ENCODE measurements at regions not wholly inside any gene's neighbourhood (a gene's known extent, or its start where the extent isn't known, plus 50 kb on each side); places are given as distances from the start of the nearest gene placed in this dataset.
"Not testable (repeated sequence)": the region's sequence is repeated elsewhere in the genome, so short reads cannot be mapped to it uniquely, and the experiment has no call there.

GRCh38 chr6:67878216-67878615, 756.9 kb upstream of the ADGRB3 start:
- H3K27me3 Mint-ChIP-seq; H3K4me3 Mint-ChIP-seq; H3K4me1 Mint-ChIP-seq (ENCODE audit: low read depth); H3K9me3 Mint-ChIP-seq; H3K27ac Mint-ChIP-seq; intact Hi-C loops (cut with micrococcal nuclease); H3K36me3 Mint-ChIP-seq (ENCODE audit: low read depth): not testable (repeated sequence)

GRCh38 chr6:67877288-67877687, 757.8 kb upstream of the ADGRB3 start:
- no peaks in the 10 kb centered on the region for H3K36me3 Mint-ChIP-seq (ENCODE audit: low read depth)
- H3K4me1 Mint-ChIP-seq (ENCODE audit: low read depth), result no peaks in the 10 kb centered on the region
- H3K9me3 Mint-ChIP-seq, result no peaks in the 10 kb centered on the region
- no peak overlapping the region for H3K4me3 Mint-ChIP-seq
- intact Hi-C loops (cut with micrococcal nuclease), result no loop called here
- no peak overlapping the region for H3K27ac Mint-ChIP-seq
- H3K27me3 Mint-ChIP-seq, result no peaks in the 10 kb centered on the region

- H3K27ac Mint-ChIP-seq, result no peak overlapping the region
- H3K36me3 Mint-ChIP-seq (ENCODE audit: low read depth), result no peaks in the 10 kb centered on the region
- H3K4me3 Mint-ChIP-seq, result no peak overlapping the region
- intact Hi-C loops (cut with micrococcal nuclease), result no loop called here
- H3K9me3 Mint-ChIP-seq, result no peaks in the 10 kb centered on the region
- no peaks in the 10 kb centered on the region for H3K4me1 Mint-ChIP-seq (ENCODE audit: low read depth)
- H3K27me3 Mint-ChIP-seq, result no peaks in the 10 kb centered on the region
Observed at GRCh38 chr6:67875877-67876383, 759.2 kb upstream of the ADGRB3 start.

GRCh38 chr6:67870321-67870720, 764.8 kb upstream of the ADGRB3 start:
- no peaks in the 10 kb centered on the region for H3K9me3 Mint-ChIP-seq

GRCh38 chr6:67863346-67863745, 771.7 kb upstream of the ADGRB3 start:
- H3K27me3 Mint-ChIP-seq, result no peaks in the 10 kb centered on the region
- no peaks in the 10 kb centered on the region for H3K36me3 Mint-ChIP-seq (ENCODE audit: low read depth)
- H3K27ac Mint-ChIP-seq, result no peak overlapping the region
- no peaks in the 10 kb centered on the region for H3K4me1 Mint-ChIP-seq (ENCODE audit: low read depth)
- H3K9me3 Mint-ChIP-seq, result peaks cover 28% of the 10 kb centered on the region
- no peak overlapping the region for H3K4me3 Mint-ChIP-seq
- intact Hi-C loops (cut with micrococcal nuclease), result no loop called here

More at GRCh38 chr6:67870321-67870720, 764.8 kb upstream of the ADGRB3 start:
- H3K27me3 Mint-ChIP-seq, result no peaks in the 10 kb centered on the region
- H3K27ac Mint-ChIP-seq, result no peak overlapping the region
- no peaks in the 10 kb centered on the region for H3K4me1 Mint-ChIP-seq (ENCODE audit: low read depth)
- intact Hi-C loops (cut with micrococcal nuclease), result no loop called here
- H3K4me3 Mint-ChIP-seq, result no peak overlapping the region
- no peaks in the 10 kb centered on the region for H3K36me3 Mint-ChIP-seq (ENCODE audit: low read depth)

- Mint-ChIP-seq H3K27me3 (no peaks in the 10 kb centered on the region), H3K4me3 (no peak overlapping the region), H3K36me3 (ENCODE audit: low read depth) (no peaks in the 10 kb centered on the region), H3K9me3 (peaks cover 27% of the 10 kb centered on the region), H3K27ac (no peak overlapping the region), H3K4me1 (ENCODE audit: low read depth) (no peaks in the 10 kb centered on the region)
- intact Hi-C loops (cut with micrococcal nuclease), result no loop called here
Observed at GRCh38 chr6:67854098-67854497, 781.0 kb upstream of the ADGRB3 start.

- intact Hi-C loops (cut with micrococcal nuclease), result no loop called here
- peaks cover 44% of the 10 kb centered on the region for H3K9me3 Mint-ChIP-seq
- no peaks in the 10 kb centered on the region for H3K27me3 Mint-ChIP-seq
- no peak overlapping the region for H3K4me3 Mint-ChIP-seq
- H3K36me3 Mint-ChIP-seq (ENCODE audit: low read depth), result no peaks in the 10 kb centered on the region
- no peak overlapping the region for H3K27ac Mint-ChIP-seq
- no peaks in the 10 kb centered on the region for H3K4me1 Mint-ChIP-seq (ENCODE audit: low read depth)
Observed at GRCh38 chr6:67839818-67840217, 795.3 kb upstream of the ADGRB3 start.

- no peak overlapping the region for H3K27ac Mint-ChIP-seq
Observed at GRCh38 chr6:67825201-67825895, 809.7 kb upstream of the ADGRB3 start.

GRCh38 chr6:67818322-67818721, 816.8 kb upstream of the ADGRB3 start:
- Mint-ChIP-seq H3K27me3 (no peaks in the 10 kb centered on the region), H3K36me3 (ENCODE audit: low read depth) (no peaks in the 10 kb centered on the region), H3K4me1 (ENCODE audit: low read depth) (no peaks in the 10 kb centered on the region), H3K9me3 (peaks cover 69% of the 10 kb centered on the region), H3K4me3 (no peak overlapping the region), H3K27ac (no peak overlapping the region)
- intact Hi-C loops (cut with micrococcal nuclease), result no loop called here

More at GRCh38 chr6:67825201-67825895, 809.7 kb upstream of the ADGRB3 start:
- H3K4me3 Mint-ChIP-seq, result no peak overlapping the region
- intact Hi-C loops (cut with micrococcal nuclease), result no loop called here
- H3K4me1 Mint-ChIP-seq (ENCODE audit: low read depth), result no peaks in the 10 kb centered on the region
- H3K36me3 Mint-ChIP-seq (ENCODE audit: low read depth), result no peaks in the 10 kb centered on the region
- H3K9me3 Mint-ChIP-seq, result peaks cover 33% of the 10 kb centered on the region
- no peaks in the 10 kb centered on the region for H3K27me3 Mint-ChIP-seq

GRCh38 chr6:67815623-67816022, 819.5 kb upstream of the ADGRB3 start:
- no peaks in the 10 kb centered on the region for H3K4me1 Mint-ChIP-seq (ENCODE audit: low read depth)
- H3K36me3 Mint-ChIP-seq (ENCODE audit: low read depth), result no peaks in the 10 kb centered on the region
- H3K27ac Mint-ChIP-seq, result no peak overlapping the region
- H3K27me3 Mint-ChIP-seq, result no peaks in the 10 kb centered on the region
- intact Hi-C loops (cut with micrococcal nuclease), result no loop called here
- H3K9me3 Mint-ChIP-seq, result peaks cover 69% of the 10 kb centered on the region
- no peak overlapping the region for H3K4me3 Mint-ChIP-seq

- Mint-ChIP-seq H3K4me1 (ENCODE audit: low read depth) (no peaks in the 10 kb centered on the region), H3K27me3 (no peaks in the 10 kb centered on the region), H3K9me3 (peaks cover 55% of the 10 kb centered on the region), H3K36me3 (ENCODE audit: low read depth) (no peaks in the 10 kb centered on the region), H3K27ac (no peak overlapping the region), H3K4me3 (no peak overlapping the region)
- intact Hi-C loops (cut with micrococcal nuclease), result no loop called here
Observed at GRCh38 chr6:67814262-67814661, 820.8 kb upstream of the ADGRB3 start.

- Mint-ChIP-seq H3K27ac (no peak overlapping the region), H3K4me3 (no peak overlapping the region), H3K27me3 (no peaks in the 10 kb centered on the region), H3K4me1 (ENCODE audit: low read depth) (no peaks in the 10 kb centered on the region), H3K9me3 (peaks cover 52% of the 10 kb centered on the region), H3K36me3 (ENCODE audit: low read depth) (no peaks in the 10 kb centered on the region)
- intact Hi-C loops (cut with micrococcal nuclease), result no loop called here
Observed at GRCh38 chr6:67812693-67813092, 822.4 kb upstream of the ADGRB3 start.

- Mint-ChIP-seq H3K27me3 (no peaks in the 10 kb centered on the region), H3K9me3 (peaks cover 52% of the 10 kb centered on the region), H3K27ac (no peak overlapping the region), H3K4me3 (no peak overlapping the region), H3K36me3 (ENCODE audit: low read depth) (no peaks in the 10 kb centered on the region), H3K4me1 (ENCODE audit: low read depth) (no peaks in the 10 kb centered on the region)
- intact Hi-C loops (cut with micrococcal nuclease), result no loop called here
Observed at GRCh38 chr6:67812125-67812524, 823.0 kb upstream of the ADGRB3 start.

- Mint-ChIP-seq H3K4me1 (ENCODE audit: low read depth) (no peaks in the 10 kb centered on the region), H3K36me3 (ENCODE audit: low read depth) (no peaks in the 10 kb centered on the region), H3K27ac (no peak overlapping the region), H3K27me3 (no peaks in the 10 kb centered on the region), H3K9me3 (peaks cover 51% of the 10 kb centered on the region), H3K4me3 (no peak overlapping the region)
- intact Hi-C loops (cut with micrococcal nuclease), result no loop called here
Observed at GRCh38 chr6:67811239-67812037, 823.6 kb upstream of the ADGRB3 start.
